ENCODE measurements at regions not wholly inside any gene's neighbourhood (a gene's known extent, or its start where the extent isn't known, plus 50 kb on each side); places are given as distances from the start of the nearest gene placed in this dataset.

- no peak for TF ChIP-seq CTCF (IDR thresholded peaks at IDR 0.05; ENCODE audit: insufficient read depth, low read depth, low read length)
- TF ChIP-seq EZH2 (IDR thresholded peaks at IDR 0.05; ENCODE audit: insufficient read depth, low read length) = no peak
Observed at GRCh38 chr16:66008136-66008535, 358.4 kb upstream of the CDH5 start.
